GM19324 (cell line): ENCODE measurements at regions not wholly inside any gene's neighbourhood (a gene's known extent, or its start where the extent isn't known, plus 50 kb on each side); places are given as distances from the start of the nearest gene placed in this dataset.
A peak's percentile ranks its signal among the peaks of the same experiment; 100 is the strongest.

Source experiments
- ATAC-seq: cut with Tn5 transposase; IDR thresholded peaks from one replicate; pipeline ENCODE4 v1.9.1; 2021; ENCODE audit warnings: mild to moderate bottlenecking, moderate library complexity; ENCODE audit not compliant: unreplicated experiment, low FRiP score

DNA sequence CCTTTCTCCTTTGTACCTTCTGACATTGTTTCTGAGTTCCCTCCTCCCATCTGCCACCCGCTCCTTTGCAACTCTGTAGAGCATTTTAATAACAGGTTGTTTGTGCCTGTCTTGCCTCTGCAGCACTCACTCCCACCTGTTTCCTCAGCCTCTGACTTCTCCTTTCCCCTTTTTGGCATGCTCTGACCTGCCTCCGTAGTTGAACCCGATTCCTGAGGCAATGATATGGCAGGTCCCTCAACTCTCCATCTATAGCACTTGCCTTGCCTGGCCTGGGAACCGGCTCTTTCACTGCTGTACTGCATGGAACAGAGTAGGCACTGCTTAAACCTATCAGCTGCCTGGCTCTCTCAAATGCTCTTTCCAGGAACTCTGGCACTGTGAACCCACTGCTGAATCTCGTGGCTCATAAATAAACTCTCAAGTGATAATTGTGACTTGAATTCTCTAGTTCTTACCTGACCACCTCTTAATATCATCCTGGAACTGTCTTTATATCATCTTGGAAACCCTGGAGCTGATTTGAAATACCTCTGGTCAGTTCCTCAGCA, 50.3 kb downstream of the UTRN start:
- ATAC-seq: no peak

- peak; percentile 88 for ATAC-seq
These were observed 50.8 kb downstream of the UTRN start for GRCh38 chr6:144335914-144336313.

GRCh38 chr6:144336900-144337299, 51.8 kb downstream of the UTRN start:
- no peak for ATAC-seq

GRCh38 chr6:144338474-144338873, 53.3 kb downstream of the UTRN start:
- no peak for ATAC-seq

GRCh38 chr6:144338951-144339700, 54.0 kb downstream of the UTRN start:
- no peak for ATAC-seq

GRCh38 chr6:144339859-144340452, 54.8 kb downstream of the UTRN start:
- no peak for ATAC-seq

DNA sequence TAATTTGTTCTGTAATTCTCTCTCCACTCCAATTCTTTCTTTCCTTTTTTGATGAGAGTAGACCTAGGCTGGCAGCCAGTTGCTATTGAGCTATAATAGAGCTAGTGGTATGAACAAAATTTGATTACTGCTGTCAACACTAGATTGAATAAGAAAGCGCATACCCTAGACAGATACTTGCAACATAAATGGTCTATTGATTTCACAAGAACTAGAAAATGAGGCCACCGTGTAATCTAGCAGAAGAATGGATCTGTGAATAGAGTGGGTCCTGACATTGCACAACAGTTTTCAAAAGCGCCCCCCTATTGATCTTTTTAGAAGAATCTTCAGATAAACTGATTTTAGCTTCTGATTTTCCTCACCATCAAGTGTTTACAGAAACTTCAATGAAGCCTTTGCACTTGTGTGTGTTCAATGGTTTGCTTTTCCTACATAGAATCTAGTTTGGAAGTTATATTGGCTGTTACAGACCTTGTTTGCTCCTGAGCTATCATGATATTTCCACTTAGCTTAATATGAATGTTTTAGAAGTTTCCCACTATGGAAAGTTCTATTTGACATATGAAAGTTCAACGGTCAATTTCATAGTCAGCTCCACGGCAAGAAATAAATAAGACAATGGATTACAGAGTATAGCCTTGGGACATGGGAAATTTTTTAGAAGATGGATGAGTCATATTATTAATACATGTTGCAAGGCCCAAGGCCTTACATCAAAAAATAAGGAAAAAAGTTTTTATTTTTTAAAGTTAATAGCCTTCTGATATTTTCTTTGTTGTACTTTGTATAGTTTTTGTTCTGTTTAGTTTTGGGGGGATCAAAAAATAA, 55.6 kb downstream of the UTRN start:
- no peak for ATAC-seq

DNA sequence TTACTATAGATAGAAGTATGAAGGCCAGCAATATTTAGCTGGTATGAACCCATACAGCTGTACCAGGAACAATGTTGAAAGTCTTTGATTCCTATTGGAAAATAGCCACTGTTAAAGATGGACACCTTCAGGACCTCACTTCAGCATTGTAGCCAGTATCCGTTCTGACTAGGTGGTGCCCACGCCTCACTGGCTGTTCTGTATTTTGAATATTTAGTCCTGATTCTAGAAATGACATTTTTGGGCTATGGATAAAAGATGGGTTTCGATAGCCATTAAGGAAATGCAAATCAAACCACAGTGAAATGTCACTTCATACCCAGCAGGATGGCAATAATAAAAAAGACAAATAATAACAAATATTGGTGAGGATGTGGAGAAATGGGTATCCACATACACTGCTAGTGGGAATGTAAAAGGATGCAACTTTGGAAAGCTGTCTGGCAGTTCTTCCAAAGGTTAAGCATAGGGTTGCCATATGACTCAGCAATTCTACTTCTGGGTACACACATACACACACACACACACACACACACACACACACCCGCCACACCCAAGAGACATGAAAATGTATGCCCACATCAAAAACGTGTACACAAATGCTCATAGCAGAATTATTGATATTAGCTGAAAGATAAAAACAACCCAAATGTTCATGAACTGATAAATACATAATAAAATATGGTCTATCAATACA, 56.8 kb downstream of the UTRN start:
- ATAC-seq: no peak

DNA sequence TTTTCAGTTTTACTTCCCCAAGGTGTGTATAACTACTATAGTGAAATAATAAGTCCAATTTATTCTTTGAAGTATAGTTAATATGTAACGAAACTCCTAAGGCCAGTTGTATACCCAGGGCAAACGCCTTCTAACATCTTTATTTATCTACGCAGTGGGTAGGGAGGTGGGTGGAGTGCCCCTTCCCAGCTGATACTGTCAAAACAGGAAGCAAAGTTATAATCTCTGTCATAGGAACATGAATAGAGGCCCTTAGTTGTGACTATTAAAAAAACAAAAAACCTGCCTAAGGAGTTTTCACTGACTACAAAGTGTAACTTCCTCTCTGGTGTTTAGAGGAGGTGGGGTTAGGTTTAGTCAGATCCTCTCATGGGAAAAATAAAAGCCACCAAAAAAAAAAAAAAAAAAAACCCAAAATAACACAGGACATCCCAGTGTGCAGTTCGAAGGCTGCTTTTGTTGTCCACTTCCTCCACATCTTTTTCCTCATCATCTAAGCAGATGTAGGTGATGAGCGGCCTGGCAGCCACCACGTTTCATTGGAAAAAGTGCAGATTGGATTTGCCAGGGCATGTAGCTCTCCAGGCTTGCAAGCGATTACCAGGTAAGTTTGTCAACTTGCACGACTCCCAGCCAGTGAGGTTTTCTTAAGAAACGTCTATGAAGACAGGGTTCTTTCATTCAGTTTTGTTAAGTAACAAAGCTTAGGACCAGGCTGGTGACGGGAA, 58.7 kb downstream of the UTRN start:
- peak; percentile 37 for ATAC-seq

- ATAC-seq: peak; percentile 63
These were observed 59.5 kb downstream of the UTRN start for GRCh38 chr6:144344646-144345045.

GRCh38 chr6:144345451-144345850, 60.3 kb downstream of the UTRN start:
- ATAC-seq: no peak

- no peak for ATAC-seq
These were observed 61.7 kb downstream of the UTRN start for GRCh38 chr6:144346719-144347447.

- ATAC-seq: no peak
These were observed 62.3 kb downstream of the UTRN start for GRCh38 chr6:144347448-144347759.

DNA sequence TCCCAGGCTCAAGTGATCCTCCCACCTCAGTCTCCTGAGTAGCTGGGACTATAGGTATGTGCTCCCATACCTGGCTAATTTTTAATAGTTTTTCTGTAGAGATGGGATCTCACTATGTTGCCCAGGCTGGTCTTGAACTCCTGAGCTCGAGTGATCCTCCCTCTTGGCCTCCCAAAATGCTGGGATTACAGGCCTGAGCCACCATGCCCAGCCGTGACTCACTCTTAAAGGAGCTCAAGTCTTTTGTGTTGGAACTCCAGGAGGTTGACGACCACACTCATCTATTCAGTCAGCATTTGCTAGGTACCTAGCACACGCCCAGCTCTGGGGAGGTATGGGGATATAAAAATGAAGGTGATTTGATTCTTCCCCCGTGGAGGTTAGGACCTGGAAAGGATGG, 62.8 kb downstream of the UTRN start:
- ATAC-seq: no peak

GRCh38 chr6:144349690-144350527, 64.8 kb downstream of the UTRN start:
- ATAC-seq: peak; percentile 32

GRCh38 chr6:144350528-144350880, 65.4 kb downstream of the UTRN start:
- ATAC-seq: no peak

GRCh38 chr6:144351379-144352127, 66.4 kb downstream of the UTRN start:
- ATAC-seq: no peak

GRCh38 chr6:144352331-144352730, 67.2 kb downstream of the UTRN start:
- no peak for ATAC-seq
